ENCODE measurements at regions not wholly inside any gene's neighbourhood (a gene's known extent, or its start where the extent isn't known, plus 50 kb on each side); places are given as distances from the start of the nearest gene placed in this dataset.

GRCh38 chr21:35208810-35209517, 159.9 kb upstream of the RUNX1 start:
- TF ChIP-seq CTCF (tag by site-specific recombination; IDR thresholded peaks at IDR 0.05) (no peak), ZBTB21 (tag by site-specific recombination; IDR thresholded peaks at IDR 0.05) (no peak), KLF9 (tag by site-specific recombination; IDR thresholded peaks at IDR 0.05; ENCODE audit: low read depth) (no peak), ZNF10 (tag by site-specific recombination; IDR thresholded peaks at IDR 0.05) (no peak), ATF2 (tag by site-specific recombination; IDR thresholded peaks at IDR 0.05; ENCODE audit: low read depth) (no peak), ZNF362 (tag by site-specific recombination; IDR thresholded peaks at IDR 0.05) (no peak), ZNF18 (tag by site-specific recombination; IDR thresholded peaks at IDR 0.05) (no peak)

Measured in HEK293 (cell line).